ENCODE measurements at regions not wholly inside any gene's neighbourhood (a gene's known extent, or its start where the extent isn't known, plus 50 kb on each side); places are given as distances from the start of the nearest gene placed in this dataset.

DNA sequence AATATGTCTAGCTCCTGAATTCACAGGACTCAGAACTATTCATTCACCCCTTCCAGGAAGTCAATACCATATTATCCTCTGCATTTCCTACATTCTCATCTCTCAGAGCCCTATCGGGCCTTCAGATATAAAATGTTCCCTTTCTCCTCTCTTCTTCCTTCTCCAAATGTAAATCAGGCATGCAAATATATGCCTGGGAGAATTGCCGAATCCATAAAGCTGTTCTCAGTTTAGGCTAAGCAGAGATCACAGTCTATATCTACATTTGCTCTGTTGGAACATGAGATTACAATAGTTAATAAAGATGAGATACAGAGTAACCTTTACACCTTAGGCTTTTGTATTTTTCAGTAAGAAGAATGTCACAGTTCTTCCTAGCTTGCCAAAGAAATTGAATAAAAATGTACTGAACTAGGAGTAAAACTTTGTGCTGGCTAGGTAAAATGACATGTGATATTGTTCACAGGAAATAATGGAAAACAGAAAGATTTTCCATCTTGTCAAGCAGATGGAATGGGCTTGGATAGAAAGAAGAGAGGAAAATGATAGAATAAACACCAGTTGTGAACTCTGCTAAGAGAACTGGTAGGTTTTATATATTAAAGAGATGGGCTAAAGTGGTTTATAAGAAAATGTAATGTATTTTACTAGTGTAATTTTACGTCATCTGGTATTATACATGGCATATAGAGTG, 161.5 kb downstream of the NRIP1 start:
- TF ChIP-seq, protein P1, sequence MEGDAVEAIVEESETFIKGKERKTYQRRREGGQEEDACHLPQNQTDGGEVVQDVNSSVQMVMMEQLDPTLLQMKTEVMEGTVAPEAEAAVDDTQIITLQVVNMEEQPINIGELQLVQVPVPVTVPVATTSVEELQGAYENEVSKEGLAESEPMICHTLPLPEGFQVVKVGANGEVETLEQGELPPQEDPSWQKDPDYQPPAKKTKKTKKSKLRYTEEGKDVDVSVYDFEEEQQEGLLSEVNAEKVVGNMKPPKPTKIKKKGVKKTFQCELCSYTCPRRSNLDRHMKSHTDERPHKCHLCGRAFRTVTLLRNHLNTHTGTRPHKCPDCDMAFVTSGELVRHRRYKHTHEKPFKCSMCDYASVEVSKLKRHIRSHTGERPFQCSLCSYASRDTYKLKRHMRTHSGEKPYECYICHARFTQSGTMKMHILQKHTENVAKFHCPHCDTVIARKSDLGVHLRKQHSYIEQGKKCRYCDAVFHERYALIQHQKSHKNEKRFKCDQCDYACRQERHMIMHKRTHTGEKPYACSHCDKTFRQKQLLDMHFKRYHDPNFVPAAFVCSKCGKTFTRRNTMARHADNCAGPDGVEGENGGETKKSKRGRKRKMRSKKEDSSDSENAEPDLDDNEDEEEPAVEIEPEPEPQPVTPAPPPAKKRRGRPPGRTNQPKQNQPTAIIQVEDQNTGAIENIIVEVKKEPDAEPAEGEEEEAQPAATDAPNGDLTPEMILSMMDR (IDR thresholded peaks at IDR 0.05; ENCODE audit: low read depth, low read length) = no peak
- TF ChIP-seq EZH2phosphoT487 (IDR thresholded peaks at IDR 0.05; ENCODE audit: low read depth) = no peak

Data from OCI-LY3 (cell line).